ENCODE measurements at regions not wholly inside any gene's neighbourhood (a gene's known extent, or its start where the extent isn't known, plus 50 kb on each side); places are given as distances from the start of the nearest gene placed in this dataset.

DNA sequence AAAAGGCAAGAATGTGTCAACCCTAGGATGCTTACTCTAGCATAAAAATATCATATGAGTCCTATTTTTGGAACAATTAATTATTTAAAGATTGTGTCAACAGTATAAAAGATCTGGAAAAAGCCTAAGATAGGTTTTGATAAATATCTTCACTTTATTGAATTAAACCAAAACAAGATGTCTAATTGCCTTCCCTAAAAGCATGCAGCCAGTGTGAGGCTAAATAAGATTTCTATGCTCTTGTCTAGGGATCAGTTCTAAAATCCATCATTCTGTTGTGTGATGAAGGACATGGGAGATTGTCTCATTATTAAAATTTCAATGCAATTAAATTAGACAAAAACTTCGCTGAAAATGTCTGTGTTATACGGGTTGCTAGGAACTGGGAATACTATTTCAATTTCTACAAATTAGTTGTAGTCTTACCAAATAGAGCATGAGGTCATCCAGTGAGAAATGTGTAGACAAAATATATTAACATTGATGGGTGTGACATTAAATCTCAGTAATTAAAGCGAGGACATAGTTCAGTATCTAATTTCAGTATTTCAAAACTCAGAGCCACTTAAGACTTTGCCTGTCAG, 535.6 kb upstream of the FSIP2 start:
- TF ChIP-seq, protein P1, sequence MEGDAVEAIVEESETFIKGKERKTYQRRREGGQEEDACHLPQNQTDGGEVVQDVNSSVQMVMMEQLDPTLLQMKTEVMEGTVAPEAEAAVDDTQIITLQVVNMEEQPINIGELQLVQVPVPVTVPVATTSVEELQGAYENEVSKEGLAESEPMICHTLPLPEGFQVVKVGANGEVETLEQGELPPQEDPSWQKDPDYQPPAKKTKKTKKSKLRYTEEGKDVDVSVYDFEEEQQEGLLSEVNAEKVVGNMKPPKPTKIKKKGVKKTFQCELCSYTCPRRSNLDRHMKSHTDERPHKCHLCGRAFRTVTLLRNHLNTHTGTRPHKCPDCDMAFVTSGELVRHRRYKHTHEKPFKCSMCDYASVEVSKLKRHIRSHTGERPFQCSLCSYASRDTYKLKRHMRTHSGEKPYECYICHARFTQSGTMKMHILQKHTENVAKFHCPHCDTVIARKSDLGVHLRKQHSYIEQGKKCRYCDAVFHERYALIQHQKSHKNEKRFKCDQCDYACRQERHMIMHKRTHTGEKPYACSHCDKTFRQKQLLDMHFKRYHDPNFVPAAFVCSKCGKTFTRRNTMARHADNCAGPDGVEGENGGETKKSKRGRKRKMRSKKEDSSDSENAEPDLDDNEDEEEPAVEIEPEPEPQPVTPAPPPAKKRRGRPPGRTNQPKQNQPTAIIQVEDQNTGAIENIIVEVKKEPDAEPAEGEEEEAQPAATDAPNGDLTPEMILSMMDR (IDR thresholded peaks at IDR 0.05): no peak
- no peak for TF ChIP-seq POLR2A (IDR thresholded peaks at IDR 0.05)

Measured in esophagus squamous epithelium (tissue), 4 donors.